Tibial nerve (tissue), 4 donors: ENCODE measurements at regions not wholly inside any gene's neighbourhood (a gene's known extent, or its start where the extent isn't known, plus 50 kb on each side); places are given as distances from the start of the nearest gene placed in this dataset.
"Not testable (repeated sequence)": the region's sequence is repeated elsewhere in the genome, so short reads cannot be mapped to it uniquely, and the experiment has no call there.

Experiments used
- EP300 ChIP-seq, 2 donors: sonication (generic); formaldehyde crosslinking; IDR thresholded peaks; one replicate each; pipeline ENCODE4 v1.6.1; 2017; ENCODE audit warnings: antibody characterized with exemption in 2 of 2, mild to moderate bottlenecking in 1 of 2
- POLR2A ChIP-seq, 2 donors: fragments of 450-650 bp; IDR thresholded peaks; one replicate each; pipeline ENCODE4 v1.6.1; 2017; ENCODE audit warnings: antibody characterized with exemption in 2 of 2, mild to moderate bottlenecking in 2 of 2, moderate library complexity in 2 of 2
- TF ChIP-seq, protein P1 (sequence below), 5 experiments: fragments of 200-600 bp in 3 of 5; fragments of 450-650 bp in 2 of 5; sonication (generic) in 3 of 5; IDR thresholded peaks; one replicate each; pipeline ENCODE4 v1.5.1; 2016 to 2019; ENCODE audit warnings: antibody characterized with exemption in 5 of 5, mild to moderate bottlenecking in 3 of 5, moderate library complexity in 2 of 5

- TF ChIP-seq, protein P1, sequence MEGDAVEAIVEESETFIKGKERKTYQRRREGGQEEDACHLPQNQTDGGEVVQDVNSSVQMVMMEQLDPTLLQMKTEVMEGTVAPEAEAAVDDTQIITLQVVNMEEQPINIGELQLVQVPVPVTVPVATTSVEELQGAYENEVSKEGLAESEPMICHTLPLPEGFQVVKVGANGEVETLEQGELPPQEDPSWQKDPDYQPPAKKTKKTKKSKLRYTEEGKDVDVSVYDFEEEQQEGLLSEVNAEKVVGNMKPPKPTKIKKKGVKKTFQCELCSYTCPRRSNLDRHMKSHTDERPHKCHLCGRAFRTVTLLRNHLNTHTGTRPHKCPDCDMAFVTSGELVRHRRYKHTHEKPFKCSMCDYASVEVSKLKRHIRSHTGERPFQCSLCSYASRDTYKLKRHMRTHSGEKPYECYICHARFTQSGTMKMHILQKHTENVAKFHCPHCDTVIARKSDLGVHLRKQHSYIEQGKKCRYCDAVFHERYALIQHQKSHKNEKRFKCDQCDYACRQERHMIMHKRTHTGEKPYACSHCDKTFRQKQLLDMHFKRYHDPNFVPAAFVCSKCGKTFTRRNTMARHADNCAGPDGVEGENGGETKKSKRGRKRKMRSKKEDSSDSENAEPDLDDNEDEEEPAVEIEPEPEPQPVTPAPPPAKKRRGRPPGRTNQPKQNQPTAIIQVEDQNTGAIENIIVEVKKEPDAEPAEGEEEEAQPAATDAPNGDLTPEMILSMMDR (IDR thresholded peaks at IDR 0.05) = not testable (repeated sequence)
- TF ChIP-seq POLR2A, EP300 (IDR thresholded peaks at IDR 0.05): not testable (repeated sequence)
Measured at GRCh38 chr12:10453-10852, 56.1 kb upstream of the IQSEC3 start.
